Caco-2 (cell line): ENCODE measurements at regions not wholly inside any gene's neighbourhood (a gene's known extent, or its start where the extent isn't known, plus 50 kb on each side); places are given as distances from the start of the nearest gene placed in this dataset.

ENCODE experiments used
- BruUV-seq: library from RNA; stranded (reverse); fragments of 400-500 nt; replicated peaks from 2 replicates; lab custom pipeline; 2021; lab: Mats Ljungman, UMichigan
- CTCF ChIA-PET: fragments of 300-600 bp; sonication (Branson Sonifier 250); formaldehyde crosslinking; loops from one replicate; lab custom pipeline; 2022; ENCODE audit warnings: antibody characterized with exemption; lab: Charles Lee
- POLR2A ChIA-PET: fragments of 300-600 bp; sonication (Branson Sonifier 250); formaldehyde crosslinking; loops from one replicate; lab custom pipeline; 2022; ENCODE audit warnings: antibody characterized with exemption; lab: Charles Lee
- DNase-seq, 2 experiments: peaks; one replicate each; pipeline versions ENCODE4 v3.0.0 to v3.0.0-alpha.2; 2020 to 2022
- H3K27me3 ChIP-seq: replicated peaks from 2 replicates; pipeline ENCODE4 v1.6.0; 2011; ENCODE audit warnings: low read length; ENCODE audit not compliant: control insufficient read depth, insufficient read depth
- H3K36me3 ChIP-seq: 2 replicates; pipeline ENCODE4 v1.5.1; 2011; ENCODE audit warnings: low read length; ENCODE audit not compliant: control insufficient read depth, insufficient read depth
- H3K4me1 ChIP-seq: fragments of 250-450 bp; sonication (Bioruptor Pico); 2 replicates; pipeline ENCODE4 v1.5.1; 2020; ENCODE audit warnings: mild to moderate bottlenecking
- H3K4me3 ChIP-seq: 2 replicates; pipeline ENCODE4 v1.5.1; 2011; ENCODE audit warnings: low read depth, mild to moderate bottlenecking, control low read depth, low read length
- H3K9me3 ChIP-seq: fragments of 250-450 bp; sonication (Bioruptor Pico); 2 replicates; pipeline ENCODE4 v1.5.1; 2020; ENCODE audit warnings: mild to moderate bottlenecking, moderate library complexity
- H3K27ac Mint-ChIP-seq: one replicate; pipeline ENCODE4 v1.8.0; 2022; ENCODE audit warnings: mixed read lengths; ENCODE audit not compliant: unreplicated experiment
- H3K27me3 Mint-ChIP-seq: one replicate; pipeline ENCODE4 v1.8.0; 2022; ENCODE audit warnings: mixed read lengths; ENCODE audit not compliant: insufficient read depth, unreplicated experiment
- H3K36me3 Mint-ChIP-seq: one replicate; pipeline ENCODE4 v1.8.0; 2022; ENCODE audit warnings: mild to moderate bottlenecking, mixed read lengths; ENCODE audit not compliant: insufficient read depth, unreplicated experiment
- H3K4me1 Mint-ChIP-seq: one replicate; pipeline ENCODE4 v1.8.0; 2022; ENCODE audit warnings: low read depth, mixed read lengths; ENCODE audit not compliant: unreplicated experiment
- H3K4me3 Mint-ChIP-seq: one replicate; pipeline ENCODE4 v1.8.0; 2022; ENCODE audit warnings: mild to moderate bottlenecking, moderate library complexity, mixed read lengths; ENCODE audit not compliant: unreplicated experiment
- H3K9me3 Mint-ChIP-seq: one replicate; pipeline ENCODE4 v1.8.0; 2022; ENCODE audit warnings: mixed read lengths; ENCODE audit not compliant: unreplicated experiment
- intact Hi-C: fragments of 100-400 bp; cut with micrococcal nuclease; formaldehyde crosslinking; loops from one replicate; pipeline ENCODE4 v1.10.0; 2022; ENCODE audit not compliant: unreplicated experiment
- TF ChIP-seq, protein P1 (sequence below), 2 experiments: fragments of 200-600 bp in 1 of 2; IDR thresholded peaks; 1 replicate in 1 of 2; 2 replicates in 1 of 2; pipeline versions ENCODE4 v1.5.1 to v1.8.0; 2011 to 2022; ENCODE audit warnings: antibody characterized with exemption in 1 of 2, control low read depth in 1 of 2, inconsistent platforms in 1 of 2, low read depth in 1 of 2, low read length in 1 of 2, mild to moderate bottlenecking in 1 of 2, moderate library complexity in 1 of 2; ENCODE audit not compliant: insufficient read depth in 1 of 2, severe bottlenecking in 1 of 2, unreplicated experiment in 1 of 2

DNA sequence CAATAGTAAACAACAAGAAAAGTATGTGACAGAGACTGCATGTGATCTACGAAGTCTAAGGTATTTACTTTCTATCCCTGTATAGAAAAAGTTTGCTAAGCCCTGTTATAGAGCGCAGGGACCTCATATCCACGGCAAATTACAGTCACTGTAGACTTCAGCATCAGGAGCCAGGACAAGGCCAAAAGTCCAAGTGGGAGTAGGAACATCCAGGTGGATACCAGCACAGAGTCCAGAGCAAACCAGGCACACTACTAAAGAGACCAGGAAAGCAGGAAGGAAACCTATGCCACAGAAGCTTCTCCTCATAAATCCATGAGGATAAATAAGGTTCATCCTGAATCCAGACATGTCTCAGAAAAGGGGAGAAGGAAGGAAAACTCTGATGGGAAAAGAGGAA is 342.2 kb upstream of the HTR2A start:
- Histone ChIP-seq H3K9me3 (no peaks in the 10 kb centered on the region), H3K4me3 (no peak overlapping the region), H3K4me1 (no peaks in the 10 kb centered on the region), H3K27me3 (no peaks in the 10 kb centered on the region), H3K36me3 (no peaks in the 10 kb centered on the region)
- ChIA-PET POLR2A (no interaction called here), CTCF (no interaction called here)
- H3K9me3 Mint-ChIP-seq = no peaks in the 10 kb centered on the region
- no TSS peak for BruUV-seq
- TF ChIP-seq, protein P1, sequence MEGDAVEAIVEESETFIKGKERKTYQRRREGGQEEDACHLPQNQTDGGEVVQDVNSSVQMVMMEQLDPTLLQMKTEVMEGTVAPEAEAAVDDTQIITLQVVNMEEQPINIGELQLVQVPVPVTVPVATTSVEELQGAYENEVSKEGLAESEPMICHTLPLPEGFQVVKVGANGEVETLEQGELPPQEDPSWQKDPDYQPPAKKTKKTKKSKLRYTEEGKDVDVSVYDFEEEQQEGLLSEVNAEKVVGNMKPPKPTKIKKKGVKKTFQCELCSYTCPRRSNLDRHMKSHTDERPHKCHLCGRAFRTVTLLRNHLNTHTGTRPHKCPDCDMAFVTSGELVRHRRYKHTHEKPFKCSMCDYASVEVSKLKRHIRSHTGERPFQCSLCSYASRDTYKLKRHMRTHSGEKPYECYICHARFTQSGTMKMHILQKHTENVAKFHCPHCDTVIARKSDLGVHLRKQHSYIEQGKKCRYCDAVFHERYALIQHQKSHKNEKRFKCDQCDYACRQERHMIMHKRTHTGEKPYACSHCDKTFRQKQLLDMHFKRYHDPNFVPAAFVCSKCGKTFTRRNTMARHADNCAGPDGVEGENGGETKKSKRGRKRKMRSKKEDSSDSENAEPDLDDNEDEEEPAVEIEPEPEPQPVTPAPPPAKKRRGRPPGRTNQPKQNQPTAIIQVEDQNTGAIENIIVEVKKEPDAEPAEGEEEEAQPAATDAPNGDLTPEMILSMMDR (IDR thresholded peaks at IDR 0.05; ENCODE audit: insufficient read depth in 1 of 2, low read depth in 1 of 2, low read length in 1 of 2, severe bottlenecking in 1 of 2, unreplicated experiment in 1 of 2) = no peak
- intact Hi-C loops = no loop called here
- no peak overlapping the region for H3K4me3 Mint-ChIP-seq
- no peaks in the 10 kb centered on the region for H3K36me3 Mint-ChIP-seq
- H3K4me1 Mint-ChIP-seq = peaks cover 7% of the 10 kb centered on the region
- H3K27ac Mint-ChIP-seq = no peak overlapping the region
- peaks cover 1% of the 10 kb centered on the region for H3K27me3 Mint-ChIP-seq
- no peak for DNase-seq

DNA sequence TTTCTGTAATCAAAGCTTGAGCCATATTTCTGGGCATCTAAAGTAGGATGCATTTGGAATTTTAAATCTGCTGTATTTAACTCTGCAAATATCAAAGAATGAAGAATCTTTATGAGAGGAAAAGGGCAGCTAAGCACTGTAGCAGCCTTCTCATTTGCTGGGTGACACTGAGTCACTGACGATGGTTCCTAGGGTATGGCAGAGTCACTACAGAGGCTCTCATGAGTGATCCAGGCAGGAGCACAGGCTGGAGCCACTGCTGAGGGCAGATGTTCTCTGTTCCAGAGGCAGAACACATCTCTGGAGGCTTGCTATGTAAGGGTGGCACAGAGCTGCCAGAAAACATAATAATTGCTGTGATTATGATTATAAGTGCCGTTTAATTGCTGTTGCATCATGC is 340.7 kb upstream of the HTR2A start:
- Histone ChIP-seq H3K4me3 (no peak overlapping the region), H3K36me3 (no peaks in the 10 kb centered on the region), H3K9me3 (no peaks in the 10 kb centered on the region), H3K27me3 (no peaks in the 10 kb centered on the region), H3K4me1 (no peaks in the 10 kb centered on the region)
- CTCF ChIA-PET = no interaction called here
- Mint-ChIP-seq H3K9me3 (no peaks in the 10 kb centered on the region), H3K27ac (no peak overlapping the region), H3K27me3 (no peaks in the 10 kb centered on the region), H3K4me1 (peaks cover 7% of the 10 kb centered on the region), H3K36me3 (no peaks in the 10 kb centered on the region), H3K4me3 (no peak overlapping the region)
- POLR2A ChIA-PET = no interaction called here
- TF ChIP-seq, protein P1 (IDR thresholded peaks at IDR 0.05; ENCODE audit: insufficient read depth in 1 of 2, low read depth in 1 of 2, low read length in 1 of 2, severe bottlenecking in 1 of 2, unreplicated experiment in 1 of 2) = no peak
- DNase-seq = no peak
- BruUV-seq = no TSS peak
- intact Hi-C loops = no loop called here

DNA sequence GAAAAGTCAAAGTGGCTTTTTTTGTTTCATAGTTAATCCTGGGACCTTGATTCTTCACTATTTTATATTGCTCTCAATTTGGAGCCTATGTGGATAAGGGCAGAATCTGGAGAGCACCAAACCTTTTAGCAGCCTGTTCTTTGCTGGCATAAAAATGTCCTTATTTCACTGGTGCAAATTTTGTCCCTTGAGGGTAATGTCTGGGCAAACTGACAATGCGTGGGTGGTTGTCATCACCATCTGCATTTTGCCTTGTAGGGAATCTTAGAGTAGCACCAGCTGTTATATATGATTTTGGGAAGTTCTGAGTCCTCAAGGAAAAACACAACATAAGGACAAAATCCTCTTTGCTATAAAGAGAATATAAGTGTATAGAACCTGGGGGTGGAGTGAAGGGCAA is 336.9 kb upstream of the HTR2A start:
- Mint-ChIP-seq H3K27me3 (peaks cover 3% of the 10 kb centered on the region), H3K4me3 (no peak overlapping the region), H3K4me1 (peaks cover 3% of the 10 kb centered on the region), H3K9me3 (peaks cover 17% of the 10 kb centered on the region), H3K36me3 (no peaks in the 10 kb centered on the region), H3K27ac (no peak overlapping the region)
- intact Hi-C loops = no loop called here
- H3K36me3 ChIP-seq = no peaks in the 10 kb centered on the region
- H3K27me3 ChIP-seq = no peaks in the 10 kb centered on the region
- H3K4me1 ChIP-seq = no peaks in the 10 kb centered on the region
- TF ChIP-seq, protein P1 (IDR thresholded peaks at IDR 0.05; ENCODE audit: insufficient read depth in 1 of 2, low read depth in 1 of 2, low read length in 1 of 2, severe bottlenecking in 1 of 2, unreplicated experiment in 1 of 2) = no peak
- no peak for DNase-seq
- ChIA-PET CTCF (no interaction called here), POLR2A (no interaction called here)
- BruUV-seq = no TSS peak
- 0 out of 2 replicates have a peak, but pooled peaks cover 4% of the 10 kb centered on the region for H3K9me3 ChIP-seq
- H3K4me3 ChIP-seq = no peak overlapping the region
